Neural cell (in vitro differentiated cells): ENCODE measurements at regions not wholly inside any gene's neighbourhood (a gene's known extent, or its start where the extent isn't known, plus 50 kb on each side); places are given as distances from the start of the nearest gene placed in this dataset.

Experiments
- H2AFZ ChIP-seq: fragments of 200-600, 300-800 bp; sonication (generic), shearing (Covaris generic); 2 replicates; pipeline ENCODE4 v1.6.0; 2014; ENCODE audit warnings: low read depth, mild to moderate bottlenecking, antibody characterized with exemption, low read length, moderate library complexity
- H3F3A ChIP-seq: fragments of 200-600 bp; shearing (Covaris generic); 2 replicates; pipeline ENCODE4 v1.6.1; 2016; ENCODE audit warnings: mild to moderate bottlenecking, moderate library complexity, mixed read lengths, antibody characterized with exemption, low read length; ENCODE audit not compliant: insufficient read depth, poor library complexity, severe bottlenecking
- H3K27ac ChIP-seq: fragments of 200-600, 300-800 bp; sonication (generic), shearing (Covaris generic); 2 replicates; pipeline ENCODE4 v1.5.1; 2014; ENCODE audit warnings: mild to moderate bottlenecking, low read length, moderate library complexity
- H3K27me3 ChIP-seq: fragments of 300-800, 200-600 bp; sonication (generic), shearing (Covaris generic); 2 replicates; pipeline ENCODE4 v1.6.0; 2014; ENCODE audit warnings: mild to moderate bottlenecking, low read depth, low read length, moderate library complexity; ENCODE audit not compliant: insufficient read depth
- H3K36me3 ChIP-seq: fragments of 300-800, 200-600 bp; sonication (generic), shearing (Covaris generic); 2 replicates; pipeline ENCODE4 v1.5.1; 2014; ENCODE audit warnings: mild to moderate bottlenecking, antibody characterized with exemption, low read length, moderate library complexity; ENCODE audit not compliant: insufficient read depth
- H3K4me2 ChIP-seq: fragments of 300-800, 200-600 bp; sonication (generic), shearing (Covaris generic); 2 replicates; pipeline ENCODE4 v1.6.0; 2014; ENCODE audit warnings: mild to moderate bottlenecking, low read length
- H3K4me3 ChIP-seq: fragments of 300-800, 200-600 bp; sonication (generic), shearing (Covaris generic); 2 replicates; pipeline ENCODE4 v1.5.1; 2014; ENCODE audit warnings: mild to moderate bottlenecking, low read length, moderate library complexity
- H3K79me2 ChIP-seq: fragments of 200-600 bp; shearing (Covaris generic); replicated peaks from 2 replicates; pipeline ENCODE4 v1.6.0; 2014; ENCODE audit warnings: mild to moderate bottlenecking, low read length, moderate library complexity; ENCODE audit not compliant: insufficient read depth
- H3K9ac ChIP-seq: fragments of 300-800, 200-600 bp; sonication (generic), shearing (Covaris generic); 2 replicates; pipeline ENCODE4 v1.6.1; 2016; ENCODE audit warnings: mild to moderate bottlenecking, low read length, mixed read lengths
- H3K9me2 ChIP-seq: fragments of 200-600 bp; shearing (Covaris generic); 2 replicates; pipeline ENCODE4 v1.6.1; 2016; ENCODE audit warnings: mild to moderate bottlenecking, low read length, mixed read lengths; ENCODE audit not compliant: insufficient read depth
- H3K9me3 ChIP-seq: fragments of 200-600, 300-800 bp; sonication (generic), shearing (Covaris generic); 2 replicates; pipeline ENCODE4 v1.6.1; 2016; ENCODE audit warnings: mild to moderate bottlenecking, mixed run types, low read length, moderate library complexity, mixed read lengths
- H4K20me1 ChIP-seq: fragments of 200-600 bp; shearing (Covaris generic); 2 replicates; pipeline ENCODE4 v1.6.1; 2016; ENCODE audit warnings: mild to moderate bottlenecking, mixed run types; ENCODE audit not compliant: insufficient read depth
- EP300 ChIP-seq: fragments of 450-650 bp; conservative IDR thresholded peaks from 2 replicates; pipeline ENCODE4 v1.6.1; 2014; ENCODE audit warnings: antibody characterized with exemption, mild to moderate bottlenecking, moderate library complexity; ENCODE audit not compliant: poor library complexity, severe bottlenecking
- EZH2 ChIP-seq: fragments of 200-600, 300-800 bp; shearing (Covaris generic), sonication (generic); IDR thresholded peaks from 2 replicates; pipeline ENCODE4 v1.6.1; 2014; ENCODE audit warnings: antibody characterized with exemption, low read length, borderline replicate concordance, mild to moderate bottlenecking; ENCODE audit not compliant: insufficient read depth, poor library complexity, severe bottlenecking
- MXI1 ChIP-seq: fragments of 450-650 bp; conservative IDR thresholded peaks from 2 replicates; pipeline ENCODE4 v1.6.1; 2014; ENCODE audit warnings: antibody characterized with exemption, mild to moderate bottlenecking; ENCODE audit not compliant: poor library complexity, severe bottlenecking
- POLR2AphosphoS5 ChIP-seq: IDR thresholded peaks from 2 replicates; pipeline ENCODE4 v1.6.1; 2012
- RAD21 ChIP-seq: fragments of 450-650 bp; conservative IDR thresholded peaks from 2 replicates; pipeline ENCODE4 v1.6.1; 2014; ENCODE audit warnings: antibody characterized with exemption, mild to moderate bottlenecking, moderate library complexity
- SMC3 ChIP-seq: fragments of 450-650 bp; conservative IDR thresholded peaks from 2 replicates; pipeline ENCODE4 v1.6.1; 2014; ENCODE audit warnings: antibody characterized with exemption, mild to moderate bottlenecking, moderate library complexity; ENCODE audit not compliant: poor library complexity
- TAF1 ChIP-seq: IDR thresholded peaks from 2 replicates; pipeline ENCODE4 v1.6.1; 2012; ENCODE audit warnings: low read depth
- TF ChIP-seq, protein P1 (sequence below): fragments of 450-650 bp; IDR thresholded peaks from 2 replicates; pipeline ENCODE4 v1.5.1; 2014; ENCODE audit warnings: antibody characterized with exemption, mild to moderate bottlenecking, moderate library complexity; ENCODE audit not compliant: poor library complexity, severe bottlenecking
- TF ChIP-seq, protein P2 (sequence below): IDR thresholded peaks from 2 replicates; pipeline ENCODE4 v1.6.1; 2012; ENCODE audit warnings: borderline replicate concordance

DNA sequence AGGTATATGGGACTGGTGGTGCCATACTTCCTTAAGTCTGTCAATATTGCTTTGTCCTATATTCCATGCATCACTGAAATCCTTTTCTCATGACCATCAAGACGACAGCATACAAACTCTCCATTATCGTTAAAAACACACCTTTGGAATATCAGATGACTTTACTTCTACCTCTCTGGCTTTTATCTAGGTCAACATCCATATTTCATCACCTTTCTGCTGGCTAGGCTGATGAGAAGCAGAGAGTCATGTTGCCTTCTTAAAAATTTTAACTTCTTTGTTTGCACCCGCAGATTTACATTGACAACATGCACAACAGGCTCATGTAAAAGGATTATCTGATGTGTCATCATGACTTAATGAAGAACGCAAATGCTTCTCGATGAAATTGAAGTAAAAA is 771.4 kb downstream of the OLFM4 start:
- H3K79me2 ChIP-seq, result no peaks in the 10 kb centered on the region
- TF ChIP-seq EZH2, result no peak
- no peak for TF ChIP-seq SMC3
- TF ChIP-seq, protein P1, sequence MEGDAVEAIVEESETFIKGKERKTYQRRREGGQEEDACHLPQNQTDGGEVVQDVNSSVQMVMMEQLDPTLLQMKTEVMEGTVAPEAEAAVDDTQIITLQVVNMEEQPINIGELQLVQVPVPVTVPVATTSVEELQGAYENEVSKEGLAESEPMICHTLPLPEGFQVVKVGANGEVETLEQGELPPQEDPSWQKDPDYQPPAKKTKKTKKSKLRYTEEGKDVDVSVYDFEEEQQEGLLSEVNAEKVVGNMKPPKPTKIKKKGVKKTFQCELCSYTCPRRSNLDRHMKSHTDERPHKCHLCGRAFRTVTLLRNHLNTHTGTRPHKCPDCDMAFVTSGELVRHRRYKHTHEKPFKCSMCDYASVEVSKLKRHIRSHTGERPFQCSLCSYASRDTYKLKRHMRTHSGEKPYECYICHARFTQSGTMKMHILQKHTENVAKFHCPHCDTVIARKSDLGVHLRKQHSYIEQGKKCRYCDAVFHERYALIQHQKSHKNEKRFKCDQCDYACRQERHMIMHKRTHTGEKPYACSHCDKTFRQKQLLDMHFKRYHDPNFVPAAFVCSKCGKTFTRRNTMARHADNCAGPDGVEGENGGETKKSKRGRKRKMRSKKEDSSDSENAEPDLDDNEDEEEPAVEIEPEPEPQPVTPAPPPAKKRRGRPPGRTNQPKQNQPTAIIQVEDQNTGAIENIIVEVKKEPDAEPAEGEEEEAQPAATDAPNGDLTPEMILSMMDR, result no peak
- TF ChIP-seq RAD21, result no peak
- TF ChIP-seq EP300, result no peak
- TF ChIP-seq MXI1, result no peak
- no peak for TF ChIP-seq POLR2AphosphoS5
- TF ChIP-seq, protein P2, sequence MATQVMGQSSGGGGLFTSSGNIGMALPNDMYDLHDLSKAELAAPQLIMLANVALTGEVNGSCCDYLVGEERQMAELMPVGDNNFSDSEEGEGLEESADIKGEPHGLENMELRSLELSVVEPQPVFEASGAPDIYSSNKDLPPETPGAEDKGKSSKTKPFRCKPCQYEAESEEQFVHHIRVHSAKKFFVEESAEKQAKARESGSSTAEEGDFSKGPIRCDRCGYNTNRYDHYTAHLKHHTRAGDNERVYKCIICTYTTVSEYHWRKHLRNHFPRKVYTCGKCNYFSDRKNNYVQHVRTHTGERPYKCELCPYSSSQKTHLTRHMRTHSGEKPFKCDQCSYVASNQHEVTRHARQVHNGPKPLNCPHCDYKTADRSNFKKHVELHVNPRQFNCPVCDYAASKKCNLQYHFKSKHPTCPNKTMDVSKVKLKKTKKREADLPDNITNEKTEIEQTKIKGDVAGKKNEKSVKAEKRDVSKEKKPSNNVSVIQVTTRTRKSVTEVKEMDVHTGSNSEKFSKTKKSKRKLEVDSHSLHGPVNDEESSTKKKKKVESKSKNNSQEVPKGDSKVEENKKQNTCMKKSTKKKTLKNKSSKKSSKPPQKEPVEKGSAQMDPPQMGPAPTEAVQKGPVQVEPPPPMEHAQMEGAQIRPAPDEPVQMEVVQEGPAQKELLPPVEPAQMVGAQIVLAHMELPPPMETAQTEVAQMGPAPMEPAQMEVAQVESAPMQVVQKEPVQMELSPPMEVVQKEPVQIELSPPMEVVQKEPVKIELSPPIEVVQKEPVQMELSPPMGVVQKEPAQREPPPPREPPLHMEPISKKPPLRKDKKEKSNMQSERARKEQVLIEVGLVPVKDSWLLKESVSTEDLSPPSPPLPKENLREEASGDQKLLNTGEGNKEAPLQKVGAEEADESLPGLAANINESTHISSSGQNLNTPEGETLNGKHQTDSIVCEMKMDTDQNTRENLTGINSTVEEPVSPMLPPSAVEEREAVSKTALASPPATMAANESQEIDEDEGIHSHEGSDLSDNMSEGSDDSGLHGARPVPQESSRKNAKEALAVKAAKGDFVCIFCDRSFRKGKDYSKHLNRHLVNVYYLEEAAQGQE, result no peak
- no peak for TF ChIP-seq TAF1

DNA sequence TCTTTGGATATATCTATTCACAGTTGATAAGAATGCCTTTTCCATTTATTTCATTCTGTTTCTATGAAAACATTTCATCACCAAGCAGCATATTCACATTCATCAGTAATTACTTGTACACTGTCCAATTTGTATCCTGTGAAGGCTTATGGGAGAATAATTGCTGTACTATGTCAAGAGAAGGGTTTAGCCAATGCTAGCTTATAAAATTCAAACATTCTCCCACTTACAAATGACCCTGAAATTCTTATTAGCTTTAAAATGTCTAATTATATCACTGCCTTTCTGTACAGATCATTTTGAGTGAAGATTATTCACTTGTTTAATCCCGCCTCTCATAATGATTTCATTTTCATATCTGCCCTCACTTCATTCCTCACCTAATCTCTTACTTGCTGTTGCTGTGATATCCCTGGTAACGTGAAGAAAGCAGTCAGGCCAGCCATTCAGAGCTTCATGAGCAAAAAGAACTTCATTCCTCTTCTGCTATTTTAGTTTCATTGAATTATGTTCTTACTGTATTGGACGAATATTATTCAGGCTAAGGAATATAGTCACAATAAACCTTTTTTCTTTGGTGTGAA is 778.7 kb downstream of the OLFM4 start:
- Histone ChIP-seq H3K4me3 (no peak overlapping the region), H3K27me3 (no peaks in the 10 kb centered on the region), H3K27ac (no peak overlapping the region), H3K9me2 (no peaks in the 10 kb centered on the region), H2AFZ (no peak overlapping the region), H3K36me3 (no peaks in the 10 kb centered on the region), H3K9me3 (no peaks in the 10 kb centered on the region), H3K4me2 (no peak overlapping the region), H4K20me1 (no peaks in the 10 kb centered on the region), H3K79me2 (no peaks in the 10 kb centered on the region), H3K9ac (no peak overlapping the region), H3F3A (no peaks in the 10 kb centered on the region)
- TF ChIP-seq POLR2AphosphoS5 (no peak), MXI1 (no peak), EP300 (no peak), TAF1 (no peak), SMC3 (no peak), RAD21 (no peak), EZH2 (no peak)
- TF ChIP-seq, protein P2, result no peak
- TF ChIP-seq, protein P1, result no peak

More for the DNA sequence above, 771.4 kb downstream of the OLFM4 start:
- no peak overlapping the region for H2AFZ ChIP-seq
- no peaks in the 10 kb centered on the region for H3K27me3 ChIP-seq
- no peak overlapping the region for H3K27ac ChIP-seq
- no peaks in the 10 kb centered on the region for H3K9me2 ChIP-seq
- H3K4me2 ChIP-seq, result no peak overlapping the region
- H4K20me1 ChIP-seq, result no peaks in the 10 kb centered on the region
- H3F3A ChIP-seq, result no peaks in the 10 kb centered on the region
- H3K9me3 ChIP-seq, result no peaks in the 10 kb centered on the region
- H3K4me3 ChIP-seq, result no peak overlapping the region
- H3K9ac ChIP-seq, result no peak overlapping the region
- H3K36me3 ChIP-seq, result no peaks in the 10 kb centered on the region
